Adrenal gland (tissue), 9 donors: ENCODE measurements at regions not wholly inside any gene's neighbourhood (a gene's known extent, or its start where the extent isn't known, plus 50 kb on each side); places are given as distances from the start of the nearest gene placed in this dataset.

Source experiments
- DNase-seq, 7 donors: peaks; one replicate each; pipeline ENCODE4 v3.0.0-alpha.2; 2019 to 2020
- H3K27ac ChIP-seq, 5 donors: fragments of 200-600 bp; sonication (generic) in 4 of 5; 1 replicate in 3 of 5; 2 replicates in 2 of 5; pipeline versions ENCODE4 v1.5.1 to v1.8.0; 2016 to 2020; ENCODE audit warnings: mild to moderate bottlenecking in 1 of 5
- H3K27me3 ChIP-seq: fragments of 200-600 bp; 2 replicates; pipeline ENCODE4 v1.8.0; 2021
- H3K36me3 ChIP-seq, 2 donors: fragments of 200-600 bp; replicated peaks in 1 of 2; 1 replicate in 1 of 2; 2 replicates in 1 of 2; pipeline versions ENCODE4 v1.5.1 to v1.8.0; 2018 to 2022
- H3K4me1 ChIP-seq, 2 donors: fragments of 200-600 bp; replicated peaks in 1 of 2; 1 replicate in 1 of 2; 2 replicates in 1 of 2; pipeline versions ENCODE4 v1.5.1 to v1.8.0; 2018 to 2021
- H3K4me3 ChIP-seq, 4 donors: fragments of 200-600 bp; sonication (generic) in 3 of 4; one replicate each; pipeline ENCODE4 v1.5.1; 2016 to 2018
- H3K9me3 ChIP-seq, 3 donors: fragments of 200-600 bp; sonication (generic) in 1 of 3; replicated peaks in 1 of 3; 1 replicate in 2 of 3; 2 replicates in 1 of 3; pipeline versions ENCODE4 v1.5.1 to v1.8.0; 2016 to 2021
- CTCF ChIP-seq, 6 experiments: fragments of 450-650 bp in 4 of 6; fragments of 200-600 bp in 2 of 6; sonication (generic) in 1 of 6; IDR thresholded peaks; 1 replicate in 5 of 6; 2 replicates in 1 of 6; pipeline versions ENCODE4 v1.5.1 to v1.8.0; 2016 to 2021; ENCODE audit warnings: antibody characterized with exemption in 6 of 6, mild to moderate bottlenecking in 2 of 6, moderate library complexity in 1 of 6
- POLR2A ChIP-seq, 2 donors: fragments of 450-650 bp; IDR thresholded peaks; one replicate each; pipeline ENCODE4 v1.6.1; 2017; ENCODE audit warnings: antibody characterized with exemption in 2 of 2, mild to moderate bottlenecking in 2 of 2, moderate library complexity in 1 of 2
- WGBS, 4 donors: extraction: QIAGEN DNeasy Blood & Tissue Kit in 2 of 4; methylation state at CpG; one replicate each; pipeline versions ENCODE4 v1.1.5 to v1.1.7; 2013 to 2017; 5-methylcytosine and 5-hydroxymethylcytosine counted together
- intact Hi-C, 2 donors: fragments of 100-400 bp; cut with DNase I; formaldehyde crosslinking; loops; one replicate each; pipeline versions ENCODE4 v1.14.1 to v1.15.0; 2022 to 2023
- donor health status: healthy with polysubstance abuse.
- donor health status: Bipolar disorder and iron deficiency.
- donor health status: DM: yes; HTN: yes; CAD: no.
- donor health status: DM: no; HTN: no; CAD: no.
- donor health status: DM: no; HTN: no; CAD: no.

- no peaks in the 10 kb centered on the region for H3K36me3 ChIP-seq
- H3K4me3 ChIP-seq, result no peak overlapping the region
- no peak overlapping the region for H3K27ac ChIP-seq
- DNase-seq, result no peak
- no peaks in the 10 kb centered on the region for H3K27me3 ChIP-seq
- TF ChIP-seq POLR2A (IDR thresholded peaks at IDR 0.05), result no peak
- no peak for TF ChIP-seq CTCF (IDR thresholded peaks at IDR 0.05)
- H3K9me3 ChIP-seq, result no peaks in the 10 kb centered on the region
- WGBS, 4 donors, result 79 to 87% (median 84%) methylated on average over 2 of the region's 2 CpGs
- no peaks in the 10 kb centered on the region for H3K4me1 ChIP-seq
- intact Hi-C loops, result no loop called here
Measured at GRCh38 chr18:34567857-34568256, 142.2 kb upstream of the DTNA start.

DNA sequence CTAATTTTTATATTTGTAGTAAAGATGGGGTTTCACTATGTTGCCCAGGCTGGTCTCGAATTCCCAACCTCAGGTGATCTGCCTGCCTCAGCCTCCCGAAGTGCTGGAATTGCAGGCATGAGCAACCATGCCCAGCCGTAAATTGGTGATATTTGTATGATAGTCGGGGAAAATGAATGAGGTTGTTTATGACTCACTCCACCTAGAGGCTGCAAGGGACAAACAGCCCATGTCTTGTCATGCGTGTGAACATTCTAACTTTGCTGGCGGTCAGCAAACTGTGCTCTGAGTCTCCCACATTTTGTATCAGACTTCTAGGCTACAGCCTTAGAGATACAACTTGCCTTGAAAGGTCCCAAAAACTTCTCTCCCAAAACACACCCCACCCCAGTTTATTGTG, 133.5 kb upstream of the DTNA start:
- Histone ChIP-seq H3K27ac (no peak overlapping the region), H3K27me3 (no peaks in the 10 kb centered on the region), H3K36me3 (no peaks in the 10 kb centered on the region), H3K4me3 (no peak overlapping the region), H3K4me1 (no peaks in the 10 kb centered on the region), H3K9me3 (no peaks in the 10 kb centered on the region)
- WGBS, 4 donors, result 80 to 87% (median 85%) methylated on average over 6 of the region's 6 CpGs
- intact Hi-C loops, result no loop called here
- TF ChIP-seq POLR2A (IDR thresholded peaks at IDR 0.05), result no peak
- no peak for TF ChIP-seq CTCF (IDR thresholded peaks at IDR 0.05)
- DNase-seq, result no peak

- H3K27ac ChIP-seq, result no peak overlapping the region
- H3K9me3 ChIP-seq, result no peaks in the 10 kb centered on the region
- no peaks in the 10 kb centered on the region for H3K27me3 ChIP-seq
- no peak overlapping the region for H3K4me3 ChIP-seq
- H3K36me3 ChIP-seq, result no peaks in the 10 kb centered on the region
- no peak for TF ChIP-seq CTCF (IDR thresholded peaks at IDR 0.05)
- no peak for TF ChIP-seq POLR2A (IDR thresholded peaks at IDR 0.05)
- WGBS, 4 donors, result 85 to 92% (median 90%) methylated on average over 4 of the region's 4 CpGs
- no peak for DNase-seq
- no peaks in the 10 kb centered on the region for H3K4me1 ChIP-seq
- intact Hi-C loops, result no loop called here
Measured at GRCh38 chr18:34583895-34584294, 126.2 kb upstream of the DTNA start.

DNA sequence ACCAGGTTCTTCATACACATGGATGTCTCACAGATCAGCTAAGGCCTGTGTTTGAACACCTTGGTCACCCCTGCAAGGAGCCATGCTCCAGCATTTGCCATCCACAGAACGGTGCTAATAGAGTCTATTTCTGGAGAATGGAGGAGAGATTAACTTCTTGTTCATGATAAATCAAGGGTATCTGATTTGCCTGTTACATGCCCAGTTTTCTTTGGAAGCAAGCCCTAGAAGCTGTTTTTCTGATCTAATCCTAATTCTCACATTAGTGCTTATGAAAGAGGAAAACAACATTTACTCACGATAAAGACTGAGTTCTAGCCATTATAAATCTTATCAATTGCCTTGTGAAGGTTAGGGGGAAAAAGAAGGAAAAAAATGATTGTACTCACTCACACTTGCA, 119.6 kb upstream of the DTNA start:
- Histone ChIP-seq H3K27ac (no peak overlapping the region), H3K4me3 (no peak overlapping the region), H3K36me3 (no peaks in the 10 kb centered on the region), H3K4me1 (peaks cover 0 to 7% of the 10 kb centered on the region in 2 donors), H3K27me3 (no peaks in the 10 kb centered on the region), H3K9me3 (no peaks in the 10 kb centered on the region)
- intact Hi-C loops, result no loop called here
- no peak for TF ChIP-seq POLR2A (IDR thresholded peaks at IDR 0.05)
- TF ChIP-seq CTCF (IDR thresholded peaks at IDR 0.05), result no peak
- WGBS, 4 donors, result 24 to 35% (median 30%) methylated on average over 2 of the region's 2 CpGs
- DNase-seq, result no peak
